Prostate gland (tissue), 2 donors: ENCODE measurements at regions not wholly inside any gene's neighbourhood (a gene's known extent, or its start where the extent isn't known, plus 50 kb on each side); places are given as distances from the start of the nearest gene placed in this dataset.

Experiments
- DNase-seq: peaks from one replicate; pipeline ENCODE4 v3.0.0-alpha.2; 2019; ENCODE audit warnings: low spot score
- H3K27ac ChIP-seq, 2 donors: fragments of 200-600 bp; sonication (generic); 2 replicates each; pipeline ENCODE4 v1.5.1; 2017 to 2019
- H3K27me3 ChIP-seq: fragments of 200-600 bp; sonication (generic); replicated peaks from 2 replicates; pipeline ENCODE4 v1.5.1; 2019; ENCODE audit not compliant: insufficient read depth
- H3K36me3 ChIP-seq, 2 donors: fragments of 200-600 bp; sonication (generic); 1 replicate in 1 of 2; 2 replicates in 1 of 2; pipeline versions ENCODE4 v1.5.1 to v1.8.1; 2017 to 2019
- H3K4me1 ChIP-seq: fragments of 200-600 bp; sonication (generic); replicated peaks from 2 replicates; pipeline ENCODE4 v1.5.1; 2019
- H3K4me3 ChIP-seq, 2 donors: fragments of 200-600 bp; sonication (generic); 2 replicates each; pipeline ENCODE4 v1.5.1; 2017 to 2019
- H3K9me3 ChIP-seq: fragments of 200-600 bp; sonication (generic); 2 replicates; pipeline ENCODE4 v1.5.1; 2017
- POLR2A ChIP-seq: fragments of 450-650 bp; IDR thresholded peaks from one replicate; pipeline ENCODE4 v1.6.1; 2016; ENCODE audit warnings: antibody characterized with exemption, mild to moderate bottlenecking
- POLR2AphosphoS5 ChIP-seq: sonication (generic); formaldehyde crosslinking; IDR thresholded peaks from one replicate; pipeline ENCODE4 v1.6.1; 2017; ENCODE audit warnings: antibody characterized with exemption
- WGBS: methylation state at CpG from one replicate; pipeline ENCODE4 v1.1.5; 2018; 5-methylcytosine and 5-hydroxymethylcytosine counted together
- intact Hi-C: fragments of 100-400 bp; cut with DNase I; formaldehyde crosslinking; loops from one replicate; pipeline ENCODE4 v1.14.2; 2022
- TF ChIP-seq, protein P1 (sequence below), 4 experiments: fragments of 200-600 bp in 2 of 4; fragments of 450-650 bp in 2 of 4; sonication (generic) in 2 of 4; IDR thresholded peaks; 1 replicate in 3 of 4; 2 replicates in 1 of 4; pipeline ENCODE4 v1.5.1; 2016 to 2019; ENCODE audit warnings: antibody characterized with exemption in 4 of 4, mild to moderate bottlenecking in 2 of 4, moderate library complexity in 2 of 4

DNA sequence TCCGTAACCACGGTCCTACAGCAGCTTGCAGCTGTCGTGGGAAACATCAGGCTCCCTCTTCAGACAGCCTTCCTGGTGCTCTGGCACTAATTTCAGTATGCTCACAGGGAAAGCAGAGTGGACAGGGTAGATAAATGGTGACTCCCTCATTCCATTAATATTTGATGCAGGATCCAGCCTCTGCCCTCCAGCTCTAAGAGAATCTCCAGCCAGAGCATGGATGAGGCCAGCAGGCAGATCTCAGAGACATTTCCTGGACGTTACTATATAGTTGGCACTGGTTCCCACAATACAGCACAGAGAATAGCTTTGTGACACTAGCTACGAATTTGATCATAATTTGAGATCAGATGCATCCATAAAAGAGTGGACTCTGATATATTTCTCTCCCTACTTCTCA lies 341.4 kb downstream of the LIG4 start:
- 64% methylated on average over 5 of the region's 5 CpGs for WGBS
- TF ChIP-seq, protein P1, sequence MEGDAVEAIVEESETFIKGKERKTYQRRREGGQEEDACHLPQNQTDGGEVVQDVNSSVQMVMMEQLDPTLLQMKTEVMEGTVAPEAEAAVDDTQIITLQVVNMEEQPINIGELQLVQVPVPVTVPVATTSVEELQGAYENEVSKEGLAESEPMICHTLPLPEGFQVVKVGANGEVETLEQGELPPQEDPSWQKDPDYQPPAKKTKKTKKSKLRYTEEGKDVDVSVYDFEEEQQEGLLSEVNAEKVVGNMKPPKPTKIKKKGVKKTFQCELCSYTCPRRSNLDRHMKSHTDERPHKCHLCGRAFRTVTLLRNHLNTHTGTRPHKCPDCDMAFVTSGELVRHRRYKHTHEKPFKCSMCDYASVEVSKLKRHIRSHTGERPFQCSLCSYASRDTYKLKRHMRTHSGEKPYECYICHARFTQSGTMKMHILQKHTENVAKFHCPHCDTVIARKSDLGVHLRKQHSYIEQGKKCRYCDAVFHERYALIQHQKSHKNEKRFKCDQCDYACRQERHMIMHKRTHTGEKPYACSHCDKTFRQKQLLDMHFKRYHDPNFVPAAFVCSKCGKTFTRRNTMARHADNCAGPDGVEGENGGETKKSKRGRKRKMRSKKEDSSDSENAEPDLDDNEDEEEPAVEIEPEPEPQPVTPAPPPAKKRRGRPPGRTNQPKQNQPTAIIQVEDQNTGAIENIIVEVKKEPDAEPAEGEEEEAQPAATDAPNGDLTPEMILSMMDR (IDR thresholded peaks at IDR 0.05), result no peak
- TF ChIP-seq POLR2AphosphoS5 (no peak), POLR2A (no peak)
- DNase-seq, result no peak
- Histone ChIP-seq H3K4me1 (no peaks in the 10 kb centered on the region), H3K9me3 (no peaks in the 10 kb centered on the region), H3K4me3 (no peak overlapping the region), H3K27ac (no peak overlapping the region), H3K36me3 (no peaks in the 10 kb centered on the region), H3K27me3 (no peaks in the 10 kb centered on the region)
- intact Hi-C loops, result no loop called here

DNA sequence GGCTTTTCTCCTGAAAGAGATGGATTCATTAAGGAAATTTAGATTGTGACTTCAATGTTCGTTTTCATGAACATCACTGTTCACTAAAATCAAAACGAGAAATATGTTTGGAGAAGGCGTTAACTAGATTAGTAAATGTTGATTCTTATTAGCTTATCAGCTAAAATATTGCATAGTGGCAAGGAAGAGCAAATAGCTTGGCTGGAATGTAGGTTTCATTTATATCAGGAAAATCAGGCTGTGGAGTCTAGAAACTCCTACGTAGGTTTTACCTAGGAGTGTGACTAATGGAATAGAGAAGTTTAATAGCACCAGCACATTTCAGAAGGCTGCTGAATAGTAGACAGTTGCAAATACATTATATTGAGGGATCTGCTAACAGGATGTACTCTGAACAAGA lies 344.9 kb downstream of the LIG4 start:
- Histone ChIP-seq H3K27me3 (peaks cover 5% of the 10 kb centered on the region), H3K27ac (no peak overlapping the region), H3K36me3 (no peaks in the 10 kb centered on the region), H3K4me1 (no peaks in the 10 kb centered on the region), H3K9me3 (no peaks in the 10 kb centered on the region), H3K4me3 (no peak overlapping the region)
- WGBS, result 61% methylated on average over 4 of the region's 4 CpGs
- intact Hi-C loops, result no loop called here
- no peak for DNase-seq
- TF ChIP-seq POLR2AphosphoS5 (no peak), POLR2A (no peak)
- TF ChIP-seq, protein P1 (IDR thresholded peaks at IDR 0.05), result no peak

DNA sequence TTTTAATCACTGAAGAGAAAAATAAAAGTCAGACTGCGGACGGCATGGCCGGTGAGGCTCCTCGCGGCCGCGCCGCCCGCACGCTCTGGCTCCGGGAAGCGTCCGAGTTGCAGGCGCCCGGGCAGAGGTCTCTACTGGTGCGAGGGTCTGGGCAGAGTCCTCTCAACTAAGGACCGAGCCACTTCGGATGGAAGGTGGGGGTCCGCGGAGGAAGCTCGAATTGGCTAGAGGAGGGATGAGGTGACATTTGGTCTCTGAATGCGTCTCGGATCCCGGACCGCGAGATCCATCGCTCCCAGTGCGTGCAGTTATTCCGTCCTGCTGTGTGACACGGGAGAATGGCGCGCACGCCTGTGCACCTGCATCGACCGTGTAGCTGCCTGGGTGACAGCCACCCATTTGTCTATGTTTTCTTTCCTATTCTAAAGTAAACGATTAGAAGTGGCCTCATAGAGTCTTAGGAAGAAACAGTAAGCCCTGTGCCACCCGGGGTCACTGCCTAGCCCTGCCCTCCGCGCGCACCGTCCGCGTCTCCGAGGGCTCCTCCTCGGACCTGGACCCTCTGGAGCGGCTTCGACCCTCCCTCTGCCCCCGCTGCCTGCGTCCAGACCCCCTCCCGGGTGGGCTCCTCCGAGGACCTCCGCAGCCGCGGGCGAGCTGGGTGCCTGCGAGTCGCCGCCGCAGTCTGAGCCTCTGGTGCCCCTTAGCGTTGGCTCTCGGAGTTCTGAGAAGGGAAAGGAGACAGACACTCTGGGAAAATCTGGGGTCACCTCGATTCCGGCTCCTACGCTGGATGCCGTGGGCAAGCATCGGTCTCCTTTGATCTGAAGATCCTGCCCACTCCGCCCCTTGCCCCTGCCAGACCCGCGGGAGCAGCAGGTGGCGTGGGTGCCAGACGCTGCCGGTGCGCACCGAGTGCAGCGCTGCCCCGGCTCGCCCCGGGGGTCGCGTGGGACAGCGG lies 347.4 kb downstream of the LIG4 start:
- DNase-seq, result no peak
- TF ChIP-seq, protein P1 (IDR thresholded peaks at IDR 0.05), result peak in 1 of 4 experiments; percentile 19
- TF ChIP-seq POLR2A, result no peak
- Histone ChIP-seq H3K27me3 (peaks cover 5% of the 10 kb centered on the region), H3K27ac (no peak overlapping the region), H3K9me3 (no peaks in the 10 kb centered on the region), H3K4me3 (peak overlapping the region; percentile 6 to 30), H3K4me1 (no peaks in the 10 kb centered on the region), H3K36me3 (no peaks in the 10 kb centered on the region)
- WGBS, result 1% methylated on average over 81 of the region's 81 CpGs
- intact Hi-C loops, result no loop called here

DNA sequence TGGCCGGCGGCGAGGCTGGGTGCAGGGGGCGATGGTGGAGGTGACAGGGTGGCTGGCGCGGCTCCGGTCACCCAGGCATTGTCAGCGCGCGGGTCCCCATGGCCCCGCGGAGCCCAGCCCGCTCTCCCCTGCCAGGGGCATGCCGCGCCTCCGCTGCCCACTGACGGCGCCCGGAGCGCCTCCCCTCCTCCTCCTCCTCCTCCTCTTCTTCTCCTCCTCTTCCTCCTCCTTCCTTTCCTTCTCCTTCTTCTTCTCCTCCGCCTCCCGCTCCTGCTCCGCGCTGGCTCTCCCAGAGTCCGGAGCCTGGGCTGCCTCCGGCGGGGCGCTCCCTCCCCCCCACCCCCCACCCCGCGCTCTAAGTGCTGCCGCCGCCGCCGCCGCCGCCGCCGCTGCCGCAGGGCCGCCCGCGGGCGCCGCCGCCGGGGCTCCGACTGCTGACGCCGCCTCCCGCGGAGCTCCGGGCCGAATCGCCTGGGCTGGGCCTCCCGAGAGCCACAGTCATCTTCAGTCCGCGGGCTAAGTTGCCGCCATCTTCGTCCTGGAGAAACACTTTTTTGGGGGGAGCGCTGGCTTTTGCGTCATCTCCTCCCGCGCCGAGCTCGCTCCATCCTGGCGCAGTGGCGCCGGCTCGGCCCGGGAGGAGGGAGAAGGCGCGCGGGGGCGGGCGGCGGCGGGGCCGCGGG lies 348.3 kb downstream of the LIG4 start:
- no peaks in the 10 kb centered on the region for H3K36me3 ChIP-seq
- TF ChIP-seq, protein P1 (IDR thresholded peaks at IDR 0.05), result no peak
- no peak for TF ChIP-seq POLR2A
- no peak for TF ChIP-seq POLR2AphosphoS5
- 1% methylated on average over 71 of the region's 79 CpGs for WGBS
- no peak for DNase-seq
- no peaks in the 10 kb centered on the region for H3K9me3 ChIP-seq
- H3K27me3 ChIP-seq, result peaks cover 5% of the 10 kb centered on the region
- intact Hi-C loops, result no loop called here
- H3K27ac ChIP-seq, result no peak overlapping the region
- no peaks in the 10 kb centered on the region for H3K4me1 ChIP-seq
- peak overlapping the region; percentile 6 to 30 for H3K4me3 ChIP-seq
